ENCODE measurements at regions not wholly inside any gene's neighbourhood (a gene's known extent, or its start where the extent isn't known, plus 50 kb on each side); places are given as distances from the start of the nearest gene placed in this dataset.

GRCh38 chr4:110305455-110305854 is 107.0 kb upstream of the ELOVL6 start:
- TF ChIP-seq CTCF (IDR thresholded peaks at IDR 0.05) = no peak
- no peak for TF ChIP-seq POLR2A (IDR thresholded peaks at IDR 0.05)
